GM21528 (cell line): ENCODE measurements at regions not wholly inside any gene's neighbourhood (a gene's known extent, or its start where the extent isn't known, plus 50 kb on each side); places are given as distances from the start of the nearest gene placed in this dataset.
"Not testable (repeated sequence)": the region's sequence is repeated elsewhere in the genome, so short reads cannot be mapped to it uniquely, and the experiment has no call there.

Source experiments
- ATAC-seq: cut with Tn5 transposase; IDR thresholded peaks from one replicate; pipeline ENCODE4 v1.9.1; 2021; ENCODE audit warnings: mild to moderate bottlenecking, moderate library complexity; ENCODE audit not compliant: unreplicated experiment, low FRiP score

DNA sequence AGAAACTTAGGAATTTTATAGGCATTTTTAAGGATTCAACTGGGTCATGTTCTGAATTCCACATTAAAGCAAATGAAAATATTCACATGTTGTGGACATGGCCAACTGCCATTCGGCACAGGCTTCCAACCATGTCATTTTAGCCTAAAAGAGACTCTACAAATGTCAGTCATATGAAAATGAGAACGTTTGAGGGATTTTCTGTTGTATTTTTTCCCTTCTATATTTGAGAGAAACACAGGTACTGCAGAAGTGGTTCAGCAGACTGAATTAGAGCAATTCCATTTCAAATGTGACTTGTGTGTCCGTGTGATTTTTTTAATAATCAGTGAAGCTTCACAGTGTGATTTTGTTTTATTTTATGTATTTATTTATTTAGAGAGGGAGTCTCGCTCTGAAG is 124.3 kb downstream of the TP53TG3F start:
- not testable (repeated sequence) for ATAC-seq

GRCh38 chr16:33588589-33588988 is 129.2 kb downstream of the TP53TG3F start:
- not testable (repeated sequence) for ATAC-seq

DNA sequence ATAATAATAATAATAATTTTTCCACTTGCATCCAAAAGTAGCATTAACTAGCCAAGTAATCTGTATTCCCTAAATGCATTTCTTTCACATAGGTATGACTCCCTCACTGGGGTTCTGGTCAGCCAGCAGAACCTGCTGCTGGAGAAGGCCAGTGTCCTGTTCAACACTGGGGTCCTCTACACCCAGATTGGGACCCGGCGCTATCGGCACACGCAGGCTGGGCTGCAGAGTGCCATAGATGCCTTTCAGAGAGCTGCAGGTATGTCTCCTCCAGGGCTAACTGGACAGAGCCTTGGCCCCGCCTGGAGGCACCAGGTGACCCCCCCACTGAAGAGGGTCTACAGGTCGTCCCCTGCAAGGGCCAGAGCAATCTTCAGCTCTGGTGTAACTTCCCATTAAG is 133.9 kb downstream of the TP53TG3F start:
- not testable (repeated sequence) for ATAC-seq

- ATAC-seq, result not testable (repeated sequence)
Observed at GRCh38 chr16:33595074-33595473, 135.7 kb downstream of the TP53TG3F start.

DNA sequence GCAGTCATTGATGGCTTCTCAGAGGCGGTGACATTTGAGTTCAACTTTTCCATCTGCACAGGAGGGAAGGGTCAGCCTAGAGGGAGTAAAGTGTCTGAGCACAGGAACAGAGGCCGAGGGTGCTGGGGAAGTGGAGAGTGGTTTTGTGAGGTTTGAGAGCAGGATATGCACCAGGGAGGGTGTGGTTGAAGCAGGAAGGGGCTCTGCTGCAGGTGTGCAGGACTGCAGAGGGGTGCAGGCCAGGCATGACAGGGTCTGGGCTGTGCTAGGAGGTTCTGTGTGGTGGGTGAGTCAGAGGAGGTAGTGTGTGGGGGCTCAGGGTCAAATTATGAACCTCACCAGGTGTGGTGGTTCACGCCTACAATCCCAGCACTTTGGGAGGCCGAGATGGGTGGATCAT is 141.6 kb downstream of the TP53TG3F start:
- peak; percentile 60 for ATAC-seq

GRCh38 chr16:33623535-33624077 is 164.2 kb downstream of the TP53TG3F start:
- ATAC-seq, result not testable (repeated sequence)

GRCh38 chr16:33628895-33629294 is 169.5 kb downstream of the TP53TG3F start:
- not testable (repeated sequence) for ATAC-seq

GRCh38 chr16:33631713-33632112 is 172.3 kb downstream of the TP53TG3F start:
- not testable (repeated sequence) for ATAC-seq

DNA sequence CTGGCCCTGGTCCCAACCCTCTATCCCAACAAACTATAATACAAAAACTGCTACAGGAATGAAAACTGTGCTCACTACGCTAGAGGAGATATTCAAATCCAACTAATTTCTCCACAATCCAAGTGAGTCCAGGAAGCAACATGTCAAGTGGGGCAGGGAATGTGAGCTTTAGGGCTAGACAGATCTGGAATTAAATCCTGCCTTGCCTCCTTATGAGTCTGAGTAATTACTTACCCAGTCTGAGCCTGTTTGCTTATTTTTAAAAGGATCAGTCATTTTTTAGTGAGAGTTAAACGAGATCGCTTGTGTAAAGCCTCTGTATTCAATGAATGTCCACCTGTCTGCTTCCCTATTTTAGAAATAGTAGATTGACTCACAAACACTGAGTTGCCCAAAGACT is 174.6 kb downstream of the TP53TG3F start:
- ATAC-seq, result not testable (repeated sequence)

DNA sequence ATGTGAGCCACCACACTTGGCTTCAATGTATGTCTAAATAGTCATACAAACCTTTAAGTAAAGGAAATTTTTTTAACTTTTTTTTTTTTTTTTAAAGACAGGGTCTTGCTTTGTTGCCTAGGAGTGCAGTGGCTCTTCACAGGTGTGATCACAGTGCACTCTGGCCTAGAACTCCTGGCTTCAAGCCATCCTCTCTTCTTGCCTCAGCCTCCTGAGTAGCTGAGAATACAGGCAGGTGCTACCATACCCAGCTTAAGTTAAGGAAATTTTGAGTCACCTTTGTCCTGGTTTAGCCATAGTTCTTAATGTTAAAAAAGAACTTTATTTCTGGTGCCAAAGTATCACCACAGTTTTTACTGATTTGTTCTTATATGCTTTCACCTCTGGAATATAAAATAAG is 177.3 kb downstream of the TP53TG3F start:
- not testable (repeated sequence) for ATAC-seq

GRCh38 chr16:33643270-33643669 is 183.9 kb downstream of the TP53TG3F start:
- peak; percentile 83 for ATAC-seq

GRCh38 chr16:33643698-33644381 is 184.4 kb downstream of the TP53TG3F start:
- ATAC-seq, result peak; percentile 64

DNA sequence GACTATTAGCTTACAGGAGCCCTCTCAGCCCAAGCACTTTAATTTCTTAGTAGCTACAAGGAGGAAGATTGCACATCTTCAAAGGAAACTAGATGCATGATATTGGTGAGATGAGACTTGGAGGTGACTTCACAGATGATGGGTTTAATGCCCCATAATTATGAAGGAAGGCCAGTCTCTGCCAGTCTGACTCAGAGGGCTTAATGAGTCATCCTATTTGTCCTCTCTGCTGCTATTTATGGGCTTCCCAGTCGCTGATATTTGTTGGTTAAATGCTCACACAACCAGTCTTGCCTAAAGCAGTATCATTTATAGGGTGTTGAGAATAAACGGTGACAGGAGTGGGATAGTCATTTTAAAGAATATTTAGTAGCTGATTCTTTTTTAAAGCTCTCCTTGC is 187.0 kb downstream of the TP53TG3F start:
- not testable (repeated sequence) for ATAC-seq

- not testable (repeated sequence) for ATAC-seq
Observed at GRCh38 chr16:33655756-33656155, 196.3 kb downstream of the TP53TG3F start.

- peak; percentile 77 for ATAC-seq
Observed at GRCh38 chr16:33656394-33656793, 197.0 kb downstream of the TP53TG3F start.

GRCh38 chr16:33657717-33658116 is 198.3 kb downstream of the TP53TG3F start:
- not testable (repeated sequence) for ATAC-seq

- not testable (repeated sequence) for ATAC-seq
Observed at GRCh38 chr16:33680791-33681190, 221.4 kb downstream of the TP53TG3F start.

GRCh38 chr16:33700320-33700719 is 240.9 kb downstream of the TP53TG3F start:
- ATAC-seq, result not testable (repeated sequence)

DNA sequence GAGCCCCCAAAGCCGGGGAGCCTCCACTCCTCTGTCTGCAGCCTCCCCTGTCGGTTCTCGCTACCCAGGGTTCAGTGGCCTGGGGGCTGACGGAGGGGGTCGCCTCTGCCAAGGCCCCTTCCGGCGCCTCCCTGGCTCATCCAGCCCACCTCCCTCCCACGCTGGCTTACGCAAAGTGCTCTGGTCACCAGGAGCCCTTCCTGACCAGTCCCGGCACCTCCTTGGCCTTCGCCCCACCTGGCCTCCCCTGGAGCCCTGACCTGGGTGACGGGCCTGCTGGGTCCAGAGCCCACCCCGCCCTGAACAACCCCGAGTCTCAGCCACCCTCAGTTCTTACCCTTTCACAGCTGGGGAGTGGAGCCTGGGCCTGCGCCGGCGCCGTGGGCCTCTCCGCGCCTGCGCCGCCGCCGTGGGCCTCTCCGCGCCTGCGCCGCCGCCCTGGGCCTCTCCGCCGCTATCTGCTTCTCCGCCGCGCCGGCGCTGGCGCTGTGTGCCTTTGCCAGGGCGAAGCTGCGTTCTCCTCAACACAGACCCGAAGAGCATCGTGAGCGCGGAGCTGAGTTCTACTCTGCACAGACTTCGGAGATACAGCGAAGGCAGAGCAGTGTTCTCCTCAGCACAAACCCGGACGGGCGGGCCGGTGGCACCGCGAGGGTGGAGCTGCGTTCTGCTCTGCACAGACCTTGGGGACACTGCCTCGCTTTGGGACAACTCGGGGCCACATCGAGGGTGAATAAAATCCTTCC is 247.6 kb downstream of the TP53TG3F start:
- ATAC-seq, result not testable (repeated sequence)

- ATAC-seq, result not testable (repeated sequence)
Observed at GRCh38 chr16:33707591-33707934, 248.2 kb downstream of the TP53TG3F start.

- ATAC-seq, result not testable (repeated sequence)
Observed at GRCh38 chr16:33709856-33710695, 250.7 kb downstream of the TP53TG3F start.
